ENCODE measurements at regions not wholly inside any gene's neighbourhood (a gene's known extent, or its start where the extent isn't known, plus 50 kb on each side); places are given as distances from the start of the nearest gene placed in this dataset.
A peak's percentile ranks its signal among the peaks of the same experiment; 100 is the strongest.

- DNase-seq (ENCODE audit: low read depth), result no peak
- H3K4me3 ChIP-seq (ENCODE audit: low read depth, low read length), result no peak overlapping the region
Observed at GRCh38 chrX:40177942-40178715, 80.4 kb upstream of the BCOR start.

- no peak for DNase-seq (ENCODE audit: low read depth)
- no peak overlapping the region for H3K4me3 ChIP-seq (ENCODE audit: low read depth, low read length)
Observed at GRCh38 chrX:40177489-40177888, 79.7 kb upstream of the BCOR start.

GRCh38 chrX:40177117-40177430, 79.3 kb upstream of the BCOR start:
- DNase-seq (ENCODE audit: low read depth), result no peak
- H3K4me3 ChIP-seq (ENCODE audit: low read depth, low read length), result peak overlapping the region; percentile 48

GRCh38 chrX:40176351-40177116, 78.8 kb upstream of the BCOR start:
- peak overlapping the region; percentile 48 for H3K4me3 ChIP-seq (ENCODE audit: low read depth, low read length)
- no peak for DNase-seq (ENCODE audit: low read depth)

GRCh38 chrX:40175511-40176350, 78.0 kb upstream of the BCOR start:
- H3K4me3 ChIP-seq (ENCODE audit: low read depth, low read length), result peak overlapping the region; percentile 48
- DNase-seq (ENCODE audit: low read depth), result no peak

- no peak for DNase-seq (ENCODE audit: low read depth)
- H3K4me3 ChIP-seq (ENCODE audit: low read depth, low read length), result peak overlapping the region; percentile 48
Observed at GRCh38 chrX:40174854-40175510, 77.2 kb upstream of the BCOR start.

GRCh38 chrX:40174001-40174853, 76.5 kb upstream of the BCOR start:
- no peak overlapping the region for H3K4me3 ChIP-seq (ENCODE audit: low read depth, low read length)
- DNase-seq (ENCODE audit: low read depth), result no peak

- DNase-seq (ENCODE audit: low read depth), result no peak
- no peak overlapping the region for H3K4me3 ChIP-seq (ENCODE audit: low read depth, low read length)
Observed at GRCh38 chrX:40173143-40174000, 75.6 kb upstream of the BCOR start.

- H3K4me3 ChIP-seq (ENCODE audit: low read depth, low read length), result peak overlapping the region; percentile 39
- DNase-seq (ENCODE audit: low read depth), result no peak
Observed at GRCh38 chrX:40172401-40173142, 74.8 kb upstream of the BCOR start.

- H3K4me3 ChIP-seq (ENCODE audit: low read depth, low read length), result peak overlapping the region; percentile 39
- DNase-seq (ENCODE audit: low read depth), result no peak
Observed at GRCh38 chrX:40171513-40172400, 74.0 kb upstream of the BCOR start.

- H3K4me3 ChIP-seq (ENCODE audit: low read depth, low read length), result no peak overlapping the region
- DNase-seq (ENCODE audit: low read depth), result no peak
Observed at GRCh38 chrX:40170830-40171512, 73.2 kb upstream of the BCOR start.

GRCh38 chrX:40169193-40170101, 71.7 kb upstream of the BCOR start:
- peak; percentile 51 for DNase-seq (ENCODE audit: low read depth)
- no peak overlapping the region for H3K4me3 ChIP-seq (ENCODE audit: low read depth, low read length)

- DNase-seq (ENCODE audit: low read depth), result no peak
Observed at GRCh38 chrX:40168480-40169011, 70.8 kb upstream of the BCOR start.

GRCh38 chrX:40167850-40168479, 70.2 kb upstream of the BCOR start:
- no peak for DNase-seq (ENCODE audit: low read depth)
- peak overlapping the region; percentile 9 for H3K4me3 ChIP-seq (ENCODE audit: low read depth, low read length)

More at GRCh38 chrX:40168480-40169011, 70.8 kb upstream of the BCOR start:
- no peak overlapping the region for H3K4me3 ChIP-seq (ENCODE audit: low read depth, low read length)

Data from skeletal muscle cell (primary cell).